Mesodermal cell (in vitro differentiated cells): ENCODE measurements at regions not wholly inside any gene's neighbourhood (a gene's known extent, or its start where the extent isn't known, plus 50 kb on each side); places are given as distances from the start of the nearest gene placed in this dataset.

Experiments used
- H3K27ac ChIP-seq: 2 replicates; pipeline ENCODE4 v1.7.0; 2013; ENCODE audit warnings: mild to moderate bottlenecking, low read depth, low read length, moderate library complexity; ENCODE audit not compliant: severe bottlenecking
- H3K36me3 ChIP-seq: 2 replicates; pipeline ENCODE4 v1.7.1; 2013; ENCODE audit warnings: mild to moderate bottlenecking, low read length, moderate library complexity; ENCODE audit not compliant: control insufficient read depth, insufficient read depth
- H3K4me1 ChIP-seq: one replicate; pipeline ENCODE4 v1.7.1; 2013; ENCODE audit warnings: mild to moderate bottlenecking, low read length; ENCODE audit not compliant: insufficient read depth, control insufficient read depth, poor library complexity, severe bottlenecking
- H3K4me3 ChIP-seq: 2 replicates; pipeline ENCODE4 v1.7.0; 2013; ENCODE audit warnings: low read length, control low read depth, mild to moderate bottlenecking; ENCODE audit not compliant: insufficient read depth, poor library complexity, severe bottlenecking; ENCODE audit errors: extremely low read depth
- H3K9me3 ChIP-seq: 2 replicates; pipeline ENCODE4 v1.7.1; 2013; ENCODE audit warnings: mild to moderate bottlenecking, low read length, moderate library complexity; ENCODE audit not compliant: control insufficient read depth
- WGBS, 2 experiments: methylation state at CpG; one replicate each; pipeline ENCODE4 v1.1.5; 2013; ENCODE audit warnings: missing lambda C conversion rate in 2 of 2; ENCODE audit not compliant: insufficient coverage in 2 of 2; 5-methylcytosine and 5-hydroxymethylcytosine counted together

- H3K9me3 ChIP-seq = peaks cover 4% of the 10 kb centered on the region
- no CpG with 5 or more reads among the region's 1 CpG for WGBS, 2 experiments
- no peak overlapping the region for H3K27ac ChIP-seq
- H3K4me3 ChIP-seq = no peak overlapping the region
- H3K4me1 ChIP-seq = no peaks in the 10 kb centered on the region
- no peaks in the 10 kb centered on the region for H3K36me3 ChIP-seq
Measured at GRCh38 chr4:126821152-126821551, 811.6 kb upstream of the INTU start.

GRCh38 chr4:126825083-126825482, 807.7 kb upstream of the INTU start:
- Histone ChIP-seq H3K27ac (no peak overlapping the region), H3K4me1 (no peaks in the 10 kb centered on the region), H3K9me3 (peaks cover 4% of the 10 kb centered on the region), H3K4me3 (no peak overlapping the region), H3K36me3 (no peaks in the 10 kb centered on the region)
- WGBS, 2 experiments = 100% methylated on average over 1 of the region's 3 CpGs; no CpG with 5 or more reads in 1 of the 2 experiments

GRCh38 chr4:126827669-126828068, 805.1 kb upstream of the INTU start:
- Histone ChIP-seq H3K36me3 (no peaks in the 10 kb centered on the region), H3K4me1 (no peaks in the 10 kb centered on the region), H3K27ac (no peak overlapping the region), H3K9me3 (peaks cover 4% of the 10 kb centered on the region), H3K4me3 (no peak overlapping the region)
- no CpG with 5 or more reads among the region's 2 CpGs for WGBS, 2 experiments

GRCh38 chr4:126834854-126835253, 797.9 kb upstream of the INTU start:
- no peaks in the 10 kb centered on the region for H3K9me3 ChIP-seq
- H3K4me3 ChIP-seq = no peak overlapping the region
- H3K27ac ChIP-seq = no peak overlapping the region
- no peaks in the 10 kb centered on the region for H3K36me3 ChIP-seq
- H3K4me1 ChIP-seq = no peaks in the 10 kb centered on the region

GRCh38 chr4:126838941-126839679, 793.6 kb upstream of the INTU start:
- Histone ChIP-seq H3K9me3 (peaks cover 7% of the 10 kb centered on the region), H3K27ac (no peak overlapping the region), H3K4me3 (no peak overlapping the region), H3K4me1 (no peaks in the 10 kb centered on the region), H3K36me3 (no peaks in the 10 kb centered on the region)
- no CpG with 5 or more reads among the region's 3 CpGs for WGBS, 2 experiments

GRCh38 chr4:126843492-126844067, 789.2 kb upstream of the INTU start:
- H3K4me1 ChIP-seq = no peaks in the 10 kb centered on the region
- no peak overlapping the region for H3K27ac ChIP-seq
- no peak overlapping the region for H3K4me3 ChIP-seq
- no peaks in the 10 kb centered on the region for H3K36me3 ChIP-seq
- WGBS, 2 experiments = 89 to 93% methylated on average over 4 to 5 of the region's 5 CpGs
- H3K9me3 ChIP-seq = peaks cover 7% of the 10 kb centered on the region

GRCh38 chr4:126850286-126850685, 782.5 kb upstream of the INTU start:
- Histone ChIP-seq H3K36me3 (no peaks in the 10 kb centered on the region), H3K27ac (no peak overlapping the region), H3K9me3 (no peaks in the 10 kb centered on the region), H3K4me1 (peaks cover 5% of the 10 kb centered on the region), H3K4me3 (no peak overlapping the region)
- 33% methylated on average over 1 of the region's 1 CpG; no CpG with 5 or more reads in 1 of the 2 experiments for WGBS, 2 experiments

- Histone ChIP-seq H3K4me3 (no peak overlapping the region), H3K36me3 (no peaks in the 10 kb centered on the region), H3K4me1 (peaks cover 5% of the 10 kb centered on the region), H3K27ac (no peak overlapping the region), H3K9me3 (no peaks in the 10 kb centered on the region)
- no CpG with 5 or more reads among the region's 1 CpG for WGBS, 2 experiments
Measured at GRCh38 chr4:126851391-126851790, 781.4 kb upstream of the INTU start.

- H3K36me3 ChIP-seq = no peaks in the 10 kb centered on the region
Measured at GRCh38 chr4:126853715-126854114, 779.0 kb upstream of the INTU start.

GRCh38 chr4:126856906-126857305, 775.9 kb upstream of the INTU start:
- Histone ChIP-seq H3K4me3 (no peak overlapping the region), H3K36me3 (no peaks in the 10 kb centered on the region), H3K27ac (no peak overlapping the region), H3K9me3 (no peaks in the 10 kb centered on the region), H3K4me1 (no peaks in the 10 kb centered on the region)
- no CpG with 5 or more reads among the region's 3 CpGs for WGBS, 2 experiments

More at GRCh38 chr4:126853715-126854114, 779.0 kb upstream of the INTU start:
- H3K27ac ChIP-seq = no peak overlapping the region
- no peaks in the 10 kb centered on the region for H3K9me3 ChIP-seq
- H3K4me3 ChIP-seq = no peak overlapping the region
- peaks cover 5% of the 10 kb centered on the region for H3K4me1 ChIP-seq

GRCh38 chr4:126859314-126859713, 773.4 kb upstream of the INTU start:
- no peaks in the 10 kb centered on the region for H3K9me3 ChIP-seq
- no peaks in the 10 kb centered on the region for H3K36me3 ChIP-seq
- 88 to 100% methylated on average over 1 of the region's 2 CpGs for WGBS, 2 experiments
- H3K27ac ChIP-seq = no peak overlapping the region
- no peaks in the 10 kb centered on the region for H3K4me1 ChIP-seq
- no peak overlapping the region for H3K4me3 ChIP-seq
